Stimulated activated CD8-positive, alpha-beta memory T cell treated with anti-CD3 and anti-CD28 coated beads, Interleukin-4, amount 100 ng/mL, for 48 hours (primary cell): ENCODE measurements at regions not wholly inside any gene's neighbourhood (a gene's known extent, or its start where the extent isn't known, plus 50 kb on each side); places are given as distances from the start of the nearest gene placed in this dataset.

Source experiments
- DNase-seq: peaks from one replicate; pipeline ENCODE4 v3.0.0-alpha.2; 2020

- DNase-seq: no peak
Measured at GRCh38 chrX:40268188-40268520, 170.4 kb upstream of the BCOR start.

GRCh38 chrX:40267334-40268187 lies 169.8 kb upstream of the BCOR start:
- no peak for DNase-seq

GRCh38 chrX:40266490-40267333 lies 169.0 kb upstream of the BCOR start:
- peak; percentile 66 for DNase-seq

- no peak for DNase-seq
Measured at GRCh38 chrX:40265936-40266335, 168.2 kb upstream of the BCOR start.

- no peak for DNase-seq
Measured at GRCh38 chrX:40263014-40263560, 165.3 kb upstream of the BCOR start.

GRCh38 chrX:40262157-40263013 lies 164.6 kb upstream of the BCOR start:
- no peak for DNase-seq

GRCh38 chrX:40261833-40262156 lies 164.0 kb upstream of the BCOR start:
- DNase-seq: no peak

GRCh38 chrX:40260146-40260747 lies 162.5 kb upstream of the BCOR start:
- no peak for DNase-seq

GRCh38 chrX:40258909-40259308 lies 161.2 kb upstream of the BCOR start:
- no peak for DNase-seq

- DNase-seq: no peak
Measured at GRCh38 chrX:40253771-40254170, 156.0 kb upstream of the BCOR start.

- DNase-seq: no peak
Measured at GRCh38 chrX:40249582-40249981, 151.8 kb upstream of the BCOR start.

- DNase-seq: no peak
Measured at GRCh38 chrX:40248822-40249221, 151.1 kb upstream of the BCOR start.

- DNase-seq: no peak
Measured at GRCh38 chrX:40247848-40248622, 150.3 kb upstream of the BCOR start.

- DNase-seq: no peak
Measured at GRCh38 chrX:40247382-40247781, 149.6 kb upstream of the BCOR start.

GRCh38 chrX:40245488-40246071 lies 147.8 kb upstream of the BCOR start:
- no peak for DNase-seq

- DNase-seq: no peak
Measured at GRCh38 chrX:40244980-40245379, 147.2 kb upstream of the BCOR start.

GRCh38 chrX:40243755-40244515 lies 146.2 kb upstream of the BCOR start:
- no peak for DNase-seq

- DNase-seq: no peak
Measured at GRCh38 chrX:40240844-40241243, 143.1 kb upstream of the BCOR start.

GRCh38 chrX:40237731-40238178 lies 140.0 kb upstream of the BCOR start:
- DNase-seq: no peak

GRCh38 chrX:40230646-40231045 lies 132.9 kb upstream of the BCOR start:
- no peak for DNase-seq

- no peak for DNase-seq
Measured at GRCh38 chrX:40227125-40227524, 129.4 kb upstream of the BCOR start.
